ENCODE measurements at regions not wholly inside any gene's neighbourhood (a gene's known extent, or its start where the extent isn't known, plus 50 kb on each side); places are given as distances from the start of the nearest gene placed in this dataset.

GRCh38 chr11:19595840-19596751 lies 116.5 kb upstream of the NAV2 start:
- DNase-seq: no peak

DNA sequence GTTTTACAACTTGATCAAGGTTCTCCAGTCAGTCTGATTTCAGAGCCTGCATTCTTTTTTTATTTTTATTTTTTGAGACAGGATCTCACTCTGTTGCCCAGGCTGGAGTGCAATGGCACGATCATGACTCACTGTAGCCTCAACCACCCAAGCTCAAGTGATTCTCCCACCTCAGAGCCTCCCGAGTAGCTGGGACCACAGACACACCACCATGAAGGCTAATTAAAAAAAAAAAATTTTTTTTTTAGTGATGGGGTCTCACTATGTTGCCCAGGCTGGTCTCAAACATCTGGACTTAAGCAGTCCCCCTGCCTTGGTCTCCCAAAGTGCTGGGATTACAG lies 117.2 kb upstream of the NAV2 start:
- DNase-seq: no peak

DNA sequence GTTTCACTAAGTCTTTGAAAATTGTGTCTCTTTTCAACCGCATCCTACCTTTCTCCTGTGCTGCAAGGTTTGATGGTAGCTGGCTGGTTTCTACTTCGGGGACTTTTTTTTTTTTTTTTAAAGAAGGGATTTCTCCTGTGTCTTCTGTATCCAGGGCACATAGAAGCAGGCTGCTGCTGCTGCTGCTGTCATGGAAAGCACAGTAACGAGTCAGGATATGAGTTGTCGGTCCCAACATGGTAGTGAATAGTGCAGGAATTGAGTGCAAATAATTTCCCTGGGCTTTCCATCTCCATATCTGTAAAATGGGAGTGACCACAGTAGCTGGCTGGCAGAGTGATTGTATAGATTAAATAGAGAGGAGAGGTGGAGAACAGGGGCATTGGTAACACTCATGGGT lies 118.3 kb upstream of the NAV2 start:
- DNase-seq: no peak

DNA sequence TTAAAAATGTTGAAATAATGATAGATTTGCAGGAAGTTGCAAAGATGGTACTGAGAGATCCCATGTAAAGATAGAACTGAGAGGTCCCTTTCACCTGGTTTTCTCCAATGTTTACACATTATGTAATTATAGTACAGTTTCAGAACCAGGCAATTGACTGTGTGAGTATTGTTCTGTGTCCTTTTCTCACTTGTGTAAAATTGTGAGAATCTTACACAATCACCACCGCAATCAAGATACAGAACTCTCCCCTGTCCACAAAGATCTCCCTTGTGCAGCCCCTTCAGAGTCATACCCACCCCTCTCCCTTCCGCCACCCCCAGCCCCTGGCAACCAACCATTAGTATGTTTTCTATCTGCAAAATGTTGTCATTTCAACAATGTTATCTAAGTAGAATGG lies 119.8 kb upstream of the NAV2 start:
- DNase-seq: no peak

- no peak for DNase-seq
These were observed 122.9 kb upstream of the NAV2 start for GRCh38 chr11:19589567-19590260.

DNA sequence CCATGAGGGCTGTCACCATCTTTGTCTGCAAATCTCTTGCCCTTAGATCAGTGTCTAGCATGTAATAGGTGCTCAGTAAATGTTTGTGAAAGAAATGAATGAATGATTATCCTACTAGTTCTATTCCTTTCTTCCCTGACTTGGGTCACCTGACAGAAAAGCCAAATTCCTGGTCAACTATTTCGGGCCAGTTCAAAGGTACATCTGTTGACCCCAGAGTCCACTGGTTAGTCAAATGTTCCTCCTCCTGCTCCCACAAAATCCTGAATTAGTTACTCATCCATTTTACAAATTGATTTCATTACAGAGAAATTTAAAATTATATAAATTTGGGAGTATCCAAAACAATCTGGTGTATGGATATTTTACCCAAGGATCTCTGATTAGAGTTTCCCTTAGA lies 124.7 kb upstream of the NAV2 start:
- DNase-seq: no peak

GRCh38 chr11:19580646-19581045 lies 132.0 kb upstream of the NAV2 start:
- DNase-seq: no peak

DNA sequence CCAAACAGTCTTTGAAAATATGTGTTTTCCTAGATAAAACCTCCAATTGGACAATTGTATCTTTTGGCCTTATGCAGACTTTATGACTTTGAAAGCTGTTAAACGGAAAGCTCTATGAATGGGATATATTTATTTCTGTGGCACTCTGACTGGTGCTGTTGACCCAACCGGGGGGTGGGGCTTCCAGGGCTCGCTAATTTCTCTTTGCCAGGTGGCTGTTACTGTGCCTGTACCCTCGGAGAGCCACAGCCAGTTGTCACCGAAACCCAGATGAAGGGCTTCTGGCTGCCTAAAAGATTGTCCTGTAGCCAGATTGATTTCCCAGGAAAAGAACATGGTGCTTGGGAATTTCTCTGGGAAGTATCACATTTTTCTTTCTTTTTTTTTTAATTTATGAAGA lies 132.7 kb upstream of the NAV2 start:
- no peak for DNase-seq

DNA sequence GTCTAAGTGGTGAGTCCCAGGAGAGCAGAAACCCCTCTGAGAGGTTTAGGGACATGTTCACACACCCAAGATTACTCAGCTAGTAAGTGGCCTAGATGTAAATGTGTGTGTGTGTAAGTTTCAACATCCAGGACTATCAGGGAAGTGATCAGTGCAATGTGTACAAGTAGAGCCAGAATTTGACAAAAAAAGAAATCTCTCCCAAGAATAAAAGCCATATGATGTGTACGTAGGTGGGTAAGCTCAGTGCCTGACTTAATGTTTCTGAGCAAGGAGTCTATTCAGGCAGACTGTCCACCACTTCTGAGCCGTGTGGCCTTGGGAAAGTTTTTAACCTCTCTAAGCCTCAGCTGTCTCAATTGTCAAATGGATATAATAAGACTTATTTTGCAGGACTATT lies 133.8 kb upstream of the NAV2 start:
- DNase-seq: no peak

DNA sequence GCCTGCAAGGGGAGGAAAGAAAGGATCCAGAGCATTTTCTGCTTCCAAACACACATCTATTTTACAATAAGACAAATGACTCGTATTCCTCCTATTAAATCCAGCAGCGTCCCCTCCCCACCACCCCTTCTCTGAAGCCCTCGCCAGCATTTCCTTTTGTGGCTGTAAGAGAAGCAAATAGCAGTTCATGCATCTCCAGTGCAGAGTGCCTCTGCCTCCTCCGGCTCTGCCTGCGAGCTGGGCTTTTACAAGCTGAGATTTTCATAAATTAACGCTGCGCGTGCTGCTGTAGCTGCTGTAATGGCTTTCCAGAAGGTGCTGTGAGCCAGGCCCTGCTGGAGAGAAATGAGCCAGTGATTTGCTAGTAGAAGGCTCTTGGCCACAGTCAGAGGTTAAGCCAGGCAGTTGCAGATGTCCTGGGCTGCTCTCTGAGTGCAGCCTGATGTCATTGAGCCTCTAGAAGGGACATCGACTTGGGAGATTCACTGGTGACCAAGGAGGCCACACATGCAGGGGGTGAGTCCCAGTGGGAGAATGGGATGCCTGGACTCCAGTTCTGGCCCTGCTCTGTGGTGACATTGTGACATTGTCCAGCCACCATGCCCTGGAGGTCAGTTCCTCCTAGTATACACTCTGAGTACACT lies 134.5 kb upstream of the NAV2 start:
- DNase-seq: peak; percentile 51 to 64

DNA sequence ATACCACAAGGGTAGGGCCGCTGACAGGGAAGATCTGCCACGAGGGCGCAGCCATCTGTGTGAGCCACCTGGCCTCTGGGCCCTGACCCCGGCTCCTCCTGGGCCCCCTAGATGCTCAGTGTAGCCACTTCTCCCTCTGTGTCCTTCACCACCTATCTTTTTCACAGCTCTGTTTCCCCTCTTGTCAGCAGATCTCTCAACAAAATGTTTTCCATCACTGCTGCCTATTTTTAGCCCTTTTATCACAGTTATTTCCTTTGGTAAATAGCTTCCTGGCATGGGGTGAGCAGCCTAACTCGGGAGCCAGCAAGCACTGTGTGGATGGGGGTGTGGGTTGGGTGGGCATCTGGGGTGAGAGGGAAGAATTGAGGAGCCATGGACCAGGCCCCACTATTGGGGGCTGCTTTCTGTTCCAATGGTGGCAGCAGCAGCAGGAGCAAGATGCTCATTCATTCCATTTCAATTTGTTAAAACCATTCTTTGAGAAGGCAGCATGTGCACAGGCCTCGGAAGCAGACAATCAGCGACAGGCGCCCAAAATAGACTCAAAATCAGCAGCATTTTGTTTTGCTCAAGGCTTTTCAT lies 135.2 kb upstream of the NAV2 start:
- peak in 1 of 2 donors; percentile 40 for DNase-seq

DNA sequence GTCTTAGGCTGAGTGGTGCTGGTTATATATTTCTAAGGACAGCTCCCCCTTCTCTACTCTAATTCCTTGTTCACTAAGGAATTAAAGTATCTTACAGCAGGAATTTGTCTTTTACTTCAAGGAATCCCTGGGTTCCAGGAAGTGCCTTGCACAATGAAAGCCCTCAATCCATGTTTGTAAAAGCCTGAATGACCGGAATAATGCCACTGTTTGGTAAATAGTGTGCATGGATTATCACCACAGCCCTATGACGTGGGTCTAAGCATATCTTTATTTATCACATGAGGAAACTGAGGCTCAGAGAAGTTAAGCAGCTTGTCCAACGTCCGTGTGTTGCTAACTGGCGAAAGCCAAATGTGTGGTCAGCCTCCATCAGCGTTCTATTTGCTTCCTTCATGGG lies 135.7 kb upstream of the NAV2 start:
- no peak for DNase-seq

GRCh38 chr11:19576054-19576453 lies 136.6 kb upstream of the NAV2 start:
- peak; percentile 59 to 64 for DNase-seq

- no peak for DNase-seq
These were observed 137.7 kb upstream of the NAV2 start for GRCh38 chr11:19574916-19575315.

- DNase-seq: no peak
These were observed 139.0 kb upstream of the NAV2 start for GRCh38 chr11:19573666-19574065.

- no peak for DNase-seq
These were observed 140.7 kb upstream of the NAV2 start for GRCh38 chr11:19571906-19572305.

DNA sequence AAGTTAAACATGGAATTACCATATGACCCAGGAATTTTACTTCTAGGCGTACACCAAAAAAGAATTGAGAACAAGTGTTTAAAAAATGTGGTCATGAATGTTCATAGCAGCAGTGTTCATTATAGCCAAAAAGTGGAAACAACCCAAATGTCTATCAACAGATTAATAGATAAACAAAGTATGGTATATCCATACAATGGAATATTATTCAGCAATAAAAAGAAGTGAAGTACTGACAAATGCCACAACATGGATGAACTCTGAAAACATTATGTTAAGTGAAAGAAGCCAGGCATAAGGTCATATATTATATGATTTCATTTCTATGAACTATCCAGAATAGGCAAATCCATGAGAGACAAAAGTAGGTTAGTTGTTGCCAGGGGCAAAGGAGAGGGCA lies 141.7 kb upstream of the NAV2 start:
- DNase-seq: no peak

- DNase-seq: no peak
These were observed 144.6 kb upstream of the NAV2 start for GRCh38 chr11:19567996-19568395.

DNA sequence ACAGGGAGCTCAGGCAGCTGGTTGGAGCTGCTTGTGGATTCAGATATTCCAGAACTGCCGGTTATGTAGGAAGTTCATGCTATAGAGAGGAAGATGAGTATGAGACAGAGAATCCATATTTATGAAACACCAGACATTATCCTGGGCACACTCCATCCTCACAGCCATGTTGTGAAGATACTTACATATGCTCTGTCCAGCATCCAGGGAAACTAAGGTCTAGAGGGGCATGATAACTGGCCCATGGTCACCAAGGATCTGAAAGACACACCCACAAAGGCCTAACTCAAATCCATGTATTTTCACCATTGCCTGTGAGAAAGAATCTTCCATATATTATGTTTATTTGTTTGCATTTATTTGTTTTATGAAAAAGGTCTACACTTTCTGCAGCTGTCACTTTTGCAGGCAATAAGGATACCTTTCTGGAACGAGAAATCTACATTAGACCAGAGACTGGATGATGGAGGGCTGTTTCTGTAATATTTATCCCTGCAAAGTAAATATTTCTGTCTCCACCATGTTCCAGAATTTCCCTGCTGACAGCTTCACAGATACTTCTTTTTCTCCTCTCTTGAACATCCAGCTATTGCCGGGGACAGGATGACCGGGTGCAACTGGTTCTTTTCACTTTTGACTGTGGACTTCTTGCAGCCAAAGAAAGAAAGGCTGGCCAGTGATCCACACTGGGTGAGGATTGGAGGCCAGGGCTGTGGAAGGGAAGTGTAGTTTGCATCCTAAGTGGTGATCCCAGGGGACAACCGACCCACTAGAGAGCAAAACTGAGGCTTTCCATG lies 145.9 kb upstream of the NAV2 start:
- DNase-seq: no peak

- no peak for DNase-seq
These were observed 147.0 kb upstream of the NAV2 start for GRCh38 chr11:19565639-19566038.

DNA sequence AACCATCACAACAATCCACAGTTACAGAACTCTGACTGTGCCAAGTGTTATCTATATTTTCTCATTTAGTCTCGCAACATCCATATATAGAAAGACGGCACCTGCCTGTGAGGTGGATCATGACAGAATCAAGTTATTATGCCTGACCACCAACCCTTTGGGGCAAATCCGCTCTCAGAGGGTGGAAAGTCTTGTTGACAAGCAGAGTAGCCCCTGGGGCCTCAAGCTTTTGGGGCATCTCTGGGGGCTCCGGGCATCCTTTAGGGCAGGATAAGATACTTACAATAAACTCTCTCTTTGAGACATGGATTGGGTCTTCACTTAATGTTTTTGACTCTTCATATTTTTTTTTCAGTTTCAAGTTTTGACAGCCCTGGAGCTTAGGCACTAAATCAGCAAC lies 150.5 kb upstream of the NAV2 start:
- no peak for DNase-seq

GRCh38 chr11:19561011-19561410 lies 151.6 kb upstream of the NAV2 start:
- no peak for DNase-seq
